Middle frontal gyrus (tissue), 1 donor: ENCODE measurements at regions not wholly inside any gene's neighbourhood (a gene's known extent, or its start where the extent isn't known, plus 50 kb on each side); places are given as distances from the start of the nearest gene placed in this dataset.
"Not testable (repeated sequence)": the region's sequence is repeated elsewhere in the genome, so short reads cannot be mapped to it uniquely, and the experiment has no call there.

Source experiments
- DNase-seq: peaks from one replicate; pipeline ENCODE4 v3.0.0-alpha.2; 2015; ENCODE audit warnings: low spot score; ENCODE audit errors: extremely low spot score

- no peak for DNase-seq
Observed at GRCh38 chr3:65303431-65303830, 615.6 kb upstream of the ADAMTS9 start.

- no peak for DNase-seq
Observed at GRCh38 chr3:65291448-65292125, 603.8 kb upstream of the ADAMTS9 start.

- DNase-seq = no peak
Observed at GRCh38 chr3:65288776-65289175, 601.0 kb upstream of the ADAMTS9 start.

DNA sequence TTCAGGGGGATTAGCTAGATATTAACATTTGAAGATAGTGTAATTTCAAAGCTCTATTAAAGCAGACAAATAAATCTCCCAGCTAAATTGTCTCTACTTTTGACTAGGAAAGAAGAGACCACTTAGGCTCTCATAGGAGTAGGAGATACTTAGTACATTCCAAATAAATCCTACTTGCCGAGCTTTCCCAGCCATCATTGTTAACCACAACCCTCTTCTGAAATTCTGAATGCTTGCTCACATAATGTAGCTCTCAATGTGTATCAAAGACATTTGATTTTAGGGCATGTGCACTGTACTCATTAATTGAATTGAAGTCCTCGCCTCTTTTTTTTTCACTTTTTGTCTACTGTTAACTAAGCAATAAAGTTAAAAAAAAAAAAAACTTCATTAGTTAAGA lies 598.2 kb upstream of the ADAMTS9 start:
- DNase-seq = no peak

DNA sequence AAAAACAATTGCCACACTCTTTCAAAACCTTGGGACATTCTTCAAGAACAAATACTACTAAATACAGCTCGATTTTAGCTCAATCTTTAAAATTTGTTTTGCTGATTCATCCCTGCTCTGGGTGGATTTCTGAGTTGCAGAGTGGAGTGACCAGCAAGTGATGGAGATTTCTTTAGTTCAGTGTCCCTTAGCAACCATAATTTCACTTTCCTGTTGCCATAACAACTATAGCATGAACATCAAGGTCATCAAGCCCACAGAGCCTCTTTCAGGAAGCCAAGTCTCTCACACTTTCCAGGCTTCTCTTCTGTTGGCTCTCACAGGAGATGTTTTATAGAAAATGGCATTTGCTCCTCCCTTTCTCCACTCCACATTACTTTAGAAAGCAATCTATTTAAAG lies 597.2 kb upstream of the ADAMTS9 start:
- DNase-seq = no peak

DNA sequence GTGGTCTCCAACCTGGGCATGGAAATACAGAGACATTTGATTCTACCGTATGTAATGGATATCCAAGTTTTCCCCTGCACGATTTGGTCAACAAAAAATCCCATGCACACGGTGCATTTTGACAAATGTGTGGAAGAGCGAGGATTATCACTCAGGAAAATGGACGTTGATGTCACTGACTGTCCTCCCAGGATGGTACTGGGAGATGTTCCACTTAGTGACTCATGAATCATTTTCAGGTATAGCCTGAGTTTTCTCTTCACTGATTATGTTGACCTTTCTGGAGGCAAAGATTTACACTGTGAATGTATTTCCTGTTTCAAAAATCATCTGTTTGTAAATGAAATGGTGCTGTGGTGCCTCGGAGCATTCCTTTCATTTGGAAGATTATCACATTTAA lies 596.7 kb upstream of the ADAMTS9 start:
- DNase-seq = no peak

DNA sequence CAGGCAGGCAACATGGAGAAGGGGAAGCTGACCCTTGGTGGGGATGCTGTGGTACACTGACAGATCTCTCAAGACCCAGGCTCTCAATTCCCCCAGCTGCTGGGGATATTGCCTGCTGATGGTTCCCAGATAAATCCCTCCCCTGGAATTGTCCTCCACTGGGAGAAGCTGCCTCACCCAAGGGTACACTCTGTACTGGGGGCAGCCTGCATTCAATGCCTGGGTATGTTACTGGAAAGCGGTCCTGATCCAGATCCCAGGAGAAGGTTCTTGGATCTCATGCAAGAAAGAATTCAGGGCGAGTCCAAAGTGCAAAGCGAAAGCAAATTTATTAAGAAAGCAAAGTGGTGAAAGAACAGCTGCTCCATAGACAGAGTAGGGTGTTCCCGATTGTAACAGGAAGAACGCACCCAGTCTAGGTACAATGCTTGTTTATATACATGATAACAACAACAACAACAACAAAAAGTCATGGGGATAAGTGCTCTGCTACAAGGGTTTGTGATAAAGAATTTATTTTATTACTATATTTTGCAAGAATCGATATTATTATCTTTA lies 591.5 kb upstream of the ADAMTS9 start:
- no peak for DNase-seq

GRCh38 chr3:65277798-65278197 lies 590.0 kb upstream of the ADAMTS9 start:
- no peak for DNase-seq

DNA sequence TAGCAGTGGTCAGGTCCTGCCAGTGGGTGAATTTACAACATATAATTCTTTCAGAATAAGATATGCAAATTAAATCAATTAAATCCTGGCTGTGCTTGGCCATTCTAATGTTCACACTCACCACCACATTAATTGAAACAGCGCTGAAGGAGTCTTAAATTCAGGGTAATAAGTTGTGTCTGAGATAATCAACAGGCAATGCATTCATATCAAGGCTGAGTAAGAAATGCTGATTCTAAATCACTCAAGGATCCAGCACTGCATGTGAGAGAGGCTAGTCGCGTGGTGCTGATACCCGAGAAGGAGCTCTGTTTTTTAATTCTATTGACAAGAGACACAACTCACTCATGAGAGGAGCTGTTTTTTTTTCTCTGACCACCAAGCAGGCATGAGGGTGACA lies 588.8 kb upstream of the ADAMTS9 start:
- no peak for DNase-seq

DNA sequence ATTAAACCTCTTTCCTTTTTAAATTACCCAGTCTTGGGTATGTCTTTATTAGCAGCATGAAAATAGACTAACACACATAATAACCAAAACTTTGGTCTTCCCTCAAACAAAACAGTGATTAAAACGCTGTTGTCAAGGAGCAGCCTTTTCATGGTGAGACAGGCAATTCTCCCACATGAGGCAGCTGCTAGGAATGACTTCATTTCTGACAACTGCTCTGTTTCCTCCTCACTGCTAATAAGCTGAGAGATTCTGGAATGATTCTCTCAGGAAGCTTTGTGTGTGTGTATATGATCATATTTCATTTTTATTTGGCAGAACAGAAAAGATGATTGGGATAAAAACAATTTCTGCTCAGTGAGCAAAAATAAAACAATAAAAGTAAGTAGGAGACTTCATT lies 580.6 kb upstream of the ADAMTS9 start:
- no peak for DNase-seq

DNA sequence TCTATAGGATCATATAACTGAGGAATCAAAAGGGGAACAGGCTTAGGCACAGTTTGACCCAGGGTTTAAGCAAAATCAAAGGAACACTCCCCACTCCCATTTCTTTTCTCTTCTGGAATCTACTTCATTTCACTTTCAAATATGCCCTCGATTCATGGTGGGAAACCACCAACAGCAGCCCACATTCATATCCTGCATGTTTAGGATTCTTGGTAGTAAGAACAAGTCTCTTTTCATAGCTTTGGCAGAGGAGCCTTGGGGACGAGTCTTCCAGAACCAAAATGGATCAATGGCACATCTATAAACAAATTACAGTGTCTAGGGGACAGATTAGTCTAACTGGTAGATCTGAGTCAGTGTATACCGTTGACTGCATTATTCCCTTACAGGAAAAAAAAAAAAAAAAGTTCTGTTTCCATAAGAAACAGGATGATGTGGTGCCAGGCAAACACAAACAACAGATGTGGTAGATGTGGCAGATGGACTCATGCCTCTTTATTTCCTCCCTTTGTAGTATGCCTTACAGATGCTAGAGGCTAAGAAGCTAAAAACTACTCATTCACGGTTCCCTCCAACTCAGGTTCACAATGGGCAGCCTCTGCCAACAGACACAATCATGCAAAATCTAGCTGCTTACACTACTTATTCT lies 578.3 kb upstream of the ADAMTS9 start:
- no peak for DNase-seq

DNA sequence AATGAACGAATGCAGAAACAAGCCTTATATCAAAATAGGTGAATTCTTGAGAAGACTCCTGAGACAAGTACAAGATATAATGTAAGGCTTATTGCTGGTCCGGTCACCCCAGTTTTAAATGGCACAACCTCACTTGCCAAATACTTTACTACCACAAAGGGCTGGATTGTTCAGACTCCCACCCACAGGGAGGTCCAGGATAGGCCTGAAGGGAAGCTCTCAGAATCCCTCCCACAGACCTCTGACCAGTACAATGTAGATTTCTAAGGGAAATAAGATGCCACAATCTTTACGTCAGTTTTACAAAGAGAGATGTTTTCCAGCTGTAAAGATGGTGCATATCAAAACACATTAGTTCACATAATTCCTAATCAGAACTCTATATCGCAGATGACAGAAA lies 577.7 kb upstream of the ADAMTS9 start:
- no peak for DNase-seq

DNA sequence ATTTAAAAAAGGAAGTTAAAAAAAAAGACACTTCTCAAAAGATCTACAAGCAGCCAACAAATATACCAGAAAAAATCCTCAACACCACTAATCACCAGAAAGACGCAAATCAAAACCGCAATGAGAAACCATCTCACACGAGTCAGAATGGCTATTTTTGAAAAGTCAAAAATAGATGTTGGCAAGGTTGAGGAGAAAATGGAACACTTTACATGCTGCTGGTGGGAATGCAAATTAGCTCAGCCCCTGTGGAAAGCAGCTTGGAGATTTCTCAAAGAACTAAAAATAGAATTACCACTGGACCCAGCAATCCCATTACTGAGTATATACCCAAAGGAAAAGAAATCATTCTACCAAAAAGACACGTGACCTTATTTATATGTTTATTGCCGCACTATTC lies 574.7 kb upstream of the ADAMTS9 start:
- no peak for DNase-seq

GRCh38 chr3:65259946-65260345 lies 572.1 kb upstream of the ADAMTS9 start:
- no peak for DNase-seq

- DNase-seq = not testable (repeated sequence)
Observed at GRCh38 chr3:65252914-65253313, 565.1 kb upstream of the ADAMTS9 start.

DNA sequence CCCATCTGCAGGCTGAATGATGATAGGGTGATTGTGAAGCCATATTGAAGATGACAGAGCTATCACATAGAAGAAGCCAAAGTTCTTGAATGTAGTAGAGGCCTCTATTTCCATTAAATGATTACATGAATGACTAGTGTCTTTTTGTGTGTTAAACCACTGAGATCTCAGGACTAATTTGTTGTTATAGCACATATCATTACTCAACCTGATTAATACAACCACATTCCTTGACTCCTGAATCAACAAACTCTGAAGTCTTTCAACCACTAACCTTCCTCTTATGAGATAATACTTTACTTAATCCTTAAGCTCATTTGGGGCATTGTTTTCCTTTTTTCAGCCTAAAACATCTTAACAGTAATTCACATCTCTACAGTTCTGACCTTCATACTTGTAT lies 564.5 kb upstream of the ADAMTS9 start:
- no peak for DNase-seq

DNA sequence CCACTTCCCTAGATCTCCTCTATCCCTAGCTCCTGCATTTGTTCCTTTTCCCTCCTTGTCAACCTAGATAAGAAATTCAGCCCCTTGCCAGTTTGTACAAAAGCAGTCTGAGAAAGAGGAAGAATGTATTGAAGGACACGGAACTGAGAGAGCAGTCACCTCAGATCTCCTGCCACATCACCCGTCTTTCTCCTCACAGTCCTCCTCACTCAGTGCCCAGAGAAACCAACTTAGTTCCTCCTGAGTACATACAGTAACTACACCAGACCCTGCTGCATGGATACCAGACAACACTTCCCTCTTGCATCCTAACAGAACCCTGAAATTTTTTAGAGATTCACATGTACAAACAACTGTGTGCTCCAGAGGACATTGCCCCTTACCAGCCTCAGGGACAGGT lies 563.6 kb upstream of the ADAMTS9 start:
- DNase-seq = no peak

DNA sequence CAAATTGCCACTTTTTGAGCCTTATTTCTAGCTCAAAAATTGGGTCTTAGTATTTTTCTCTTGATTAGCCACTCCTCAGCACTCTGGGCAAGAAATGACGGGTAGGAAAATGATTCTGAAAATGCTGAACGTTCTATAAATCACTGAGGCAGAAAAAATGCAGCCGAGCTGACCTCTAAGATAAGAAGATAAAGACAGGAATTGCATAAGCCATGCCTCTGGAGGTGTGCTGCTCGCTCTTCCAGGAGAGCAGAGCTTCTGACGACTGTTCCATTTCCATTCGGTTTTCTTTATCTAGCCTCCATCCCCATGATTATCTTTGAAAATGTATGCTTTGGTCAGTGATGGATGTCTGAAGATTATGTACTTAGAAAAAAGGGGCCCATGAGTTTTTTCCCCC lies 558.8 kb upstream of the ADAMTS9 start:
- DNase-seq = no peak

GRCh38 chr3:65245133-65246063 lies 557.6 kb upstream of the ADAMTS9 start:
- DNase-seq = no peak

DNA sequence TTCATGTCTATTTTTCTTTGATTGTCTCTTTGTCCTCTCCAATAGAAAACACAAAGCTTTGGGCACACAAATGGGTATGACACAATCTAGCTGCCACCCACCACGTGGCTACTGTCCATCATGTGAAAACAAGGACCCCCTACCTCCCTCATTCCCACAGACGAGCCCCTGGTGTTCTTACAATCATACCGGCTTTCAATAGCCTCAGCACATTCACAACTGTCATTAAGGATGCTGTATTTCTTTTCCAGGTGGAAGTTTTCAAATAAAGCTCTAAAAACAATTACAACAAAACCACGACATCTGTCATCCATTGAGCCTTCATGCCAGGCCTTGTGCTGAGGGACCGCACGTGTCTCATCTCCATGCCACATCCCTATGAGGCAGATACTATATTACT lies 552.6 kb upstream of the ADAMTS9 start:
- DNase-seq = no peak

DNA sequence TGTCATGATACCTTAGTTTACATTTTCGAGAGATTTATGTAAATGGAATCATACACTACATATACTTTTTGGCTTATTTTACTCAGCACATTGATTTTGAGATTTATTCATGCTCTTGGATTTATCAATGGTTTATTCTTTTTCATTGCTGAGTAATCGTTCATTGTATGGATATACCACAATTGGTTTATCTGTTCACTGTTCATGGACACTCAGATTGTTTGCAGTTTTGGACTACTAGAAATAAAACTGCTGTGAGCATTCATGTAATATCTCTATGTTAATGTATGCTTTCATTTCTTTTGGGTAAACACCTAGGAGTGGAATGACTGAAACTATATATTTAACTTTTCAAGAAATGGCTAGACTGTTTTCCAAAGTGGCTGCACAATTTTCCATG lies 550.9 kb upstream of the ADAMTS9 start:
- no peak for DNase-seq

DNA sequence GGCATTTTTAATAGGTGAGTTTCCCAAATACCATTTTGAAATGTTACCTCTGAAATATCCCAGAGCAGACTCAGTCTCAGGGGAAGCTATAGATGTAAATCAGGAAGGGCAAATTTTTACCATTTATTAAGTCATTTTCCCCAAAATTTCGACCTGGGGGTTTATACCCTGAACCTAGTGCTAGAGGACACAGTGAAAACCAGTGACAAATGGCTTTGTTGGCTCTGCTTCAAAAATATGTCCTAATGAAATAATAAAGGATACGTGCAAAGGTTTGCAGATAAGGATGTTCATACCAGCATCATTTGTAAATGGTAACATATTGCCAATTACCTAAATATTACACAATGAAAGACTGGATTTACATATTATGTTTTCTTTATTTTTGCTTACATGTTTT lies 546.7 kb upstream of the ADAMTS9 start:
- no peak for DNase-seq
